A549 (cell line): ENCODE measurements at regions not wholly inside any gene's neighbourhood (a gene's known extent, or its start where the extent isn't known, plus 50 kb on each side); places are given as distances from the start of the nearest gene placed in this dataset.

ENCODE experiments used
- CTCF ChIP-seq: fragments of >200 bp; sonication (Bioruptor Twin); formaldehyde crosslinking; IDR thresholded peaks from 3 replicates; pipeline ENCODE4 v1.5.1; 2016
- TF ChIP-seq, protein P1 (sequence below): fragments of 150-350 bp; IDR thresholded peaks from 2 replicates; pipeline ENCODE4 v1.6.1; 2014; ENCODE audit warnings: low read depth, mild to moderate bottlenecking, low read length

DNA sequence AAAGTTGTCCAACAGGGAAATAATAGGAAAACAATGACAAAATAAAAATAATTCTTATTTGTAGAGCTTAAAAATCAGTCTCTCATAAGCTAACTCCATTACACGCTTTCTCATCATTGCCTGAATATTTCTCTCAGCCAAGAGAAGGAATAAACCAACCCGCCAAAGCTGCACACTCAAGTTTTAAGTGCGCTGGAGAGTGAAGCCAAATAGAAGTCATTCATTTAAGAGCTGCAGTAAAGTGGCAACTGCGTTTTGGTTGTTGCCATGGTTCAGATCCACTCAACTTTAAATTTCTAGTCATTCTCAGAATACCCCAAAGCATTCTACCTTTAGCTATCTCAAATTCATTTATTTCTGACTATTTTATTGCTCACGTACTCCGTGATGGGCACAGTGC, 230.7 kb downstream of the CBLN4 start:
- TF ChIP-seq CTCF: no peak
- TF ChIP-seq, protein P1, sequence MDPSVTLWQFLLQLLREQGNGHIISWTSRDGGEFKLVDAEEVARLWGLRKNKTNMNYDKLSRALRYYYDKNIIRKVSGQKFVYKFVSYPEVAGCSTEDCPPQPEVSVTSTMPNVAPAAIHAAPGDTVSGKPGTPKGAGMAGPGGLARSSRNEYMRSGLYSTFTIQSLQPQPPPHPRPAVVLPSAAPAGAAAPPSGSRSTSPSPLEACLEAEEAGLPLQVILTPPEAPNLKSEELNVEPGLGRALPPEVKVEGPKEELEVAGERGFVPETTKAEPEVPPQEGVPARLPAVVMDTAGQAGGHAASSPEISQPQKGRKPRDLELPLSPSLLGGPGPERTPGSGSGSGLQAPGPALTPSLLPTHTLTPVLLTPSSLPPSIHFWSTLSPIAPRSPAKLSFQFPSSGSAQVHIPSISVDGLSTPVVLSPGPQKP: no peak
